Mammary epithelial cell (primary cell): ENCODE measurements at regions not wholly inside any gene's neighbourhood (a gene's known extent, or its start where the extent isn't known, plus 50 kb on each side); places are given as distances from the start of the nearest gene placed in this dataset.

Source experiments
- CTCF ChIP-seq, 2 donors: IDR thresholded peaks in 1 of 2; conservative IDR thresholded peaks in 1 of 2; 2 replicates each; pipeline ENCODE4 v1.5.1; 2011 to 2012; ENCODE audit warnings: inconsistent platforms in 2 of 2, low read length in 2 of 2, mild to moderate bottlenecking in 2 of 2, control low read depth in 1 of 2, low read depth in 1 of 2; ENCODE audit not compliant: insufficient read depth in 1 of 2; ENCODE audit errors: extremely low read depth in 1 of 2
- EZH2 ChIP-seq: IDR thresholded peaks from 2 replicates; pipeline ENCODE4 v1.6.1; 2012; ENCODE audit warnings: low read length, inconsistent platforms, borderline replicate concordance

GRCh38 chr5:167653645-167654106 lies 637.8 kb upstream of the WWC1 start:
- TF ChIP-seq CTCF (conservative IDR thresholded peaks at IDR 0.05 in 1 of 2, IDR thresholded peaks at IDR 0.05 in 1 of 2; ENCODE audit: extremely low read depth in 1 of 2, insufficient read depth in 1 of 2, low read depth in 1 of 2, low read length in 2 of 2) (no peak), EZH2 (no peak)
